Parathyroid adenoma (tissue), 2 donors: ENCODE measurements at regions not wholly inside any gene's neighbourhood (a gene's known extent, or its start where the extent isn't known, plus 50 kb on each side); places are given as distances from the start of the nearest gene placed in this dataset.

Experiments
- H2AFZ ChIP-seq: fragments of 300-600 bp; sonication (generic); one replicate; pipeline ENCODE4 v1.7.0; 2017; ENCODE audit warnings: antibody characterized with exemption, mild to moderate bottlenecking
- H3K27ac ChIP-seq: fragments of 300-600 bp; sonication (generic); one replicate; pipeline ENCODE4 v1.7.0; 2017
- H3K27me3 ChIP-seq: fragments of 300-600 bp; sonication (generic); one replicate; pipeline ENCODE4 v1.7.0; 2017; ENCODE audit warnings: low read length; ENCODE audit not compliant: control insufficient read depth, insufficient read depth
- H3K36me3 ChIP-seq: fragments of 300-600 bp; sonication (generic); one replicate; pipeline ENCODE4 v1.7.0; 2017; ENCODE audit warnings: low read length; ENCODE audit not compliant: control insufficient read depth, insufficient read depth
- H3K4me1 ChIP-seq: fragments of 300-600 bp; sonication (generic); one replicate; pipeline ENCODE4 v1.7.0; 2017; ENCODE audit warnings: control low read depth
- H3K4me2 ChIP-seq: fragments of 300-600 bp; sonication (generic); one replicate; pipeline ENCODE4 v1.7.0; 2017; ENCODE audit warnings: low read length
- H3K4me3 ChIP-seq: fragments of 300-600 bp; sonication (generic); one replicate; pipeline ENCODE4 v1.7.0; 2017; ENCODE audit warnings: low read depth, low read length
- H3K79me2 ChIP-seq: fragments of 300-600 bp; sonication (generic); one replicate; pipeline ENCODE4 v1.7.0; 2017; ENCODE audit warnings: control low read depth
- H3K9ac ChIP-seq: fragments of 300-600 bp; sonication (generic); one replicate; pipeline ENCODE4 v1.7.0; 2017; ENCODE audit warnings: mild to moderate bottlenecking
- H3K9me3 ChIP-seq: fragments of 300-600 bp; sonication (generic); one replicate; pipeline ENCODE4 v1.7.0; 2017; ENCODE audit warnings: low read length; ENCODE audit not compliant: control insufficient read depth
- TF ChIP-seq, protein P1 (sequence below): fragments of 300-600 bp; sonication (generic); IDR thresholded peaks from one replicate; pipeline ENCODE4 v1.7.0; 2017; ENCODE audit warnings: antibody characterized with exemption, mild to moderate bottlenecking
- donor health status: primary hyperparathyroidism.

DNA sequence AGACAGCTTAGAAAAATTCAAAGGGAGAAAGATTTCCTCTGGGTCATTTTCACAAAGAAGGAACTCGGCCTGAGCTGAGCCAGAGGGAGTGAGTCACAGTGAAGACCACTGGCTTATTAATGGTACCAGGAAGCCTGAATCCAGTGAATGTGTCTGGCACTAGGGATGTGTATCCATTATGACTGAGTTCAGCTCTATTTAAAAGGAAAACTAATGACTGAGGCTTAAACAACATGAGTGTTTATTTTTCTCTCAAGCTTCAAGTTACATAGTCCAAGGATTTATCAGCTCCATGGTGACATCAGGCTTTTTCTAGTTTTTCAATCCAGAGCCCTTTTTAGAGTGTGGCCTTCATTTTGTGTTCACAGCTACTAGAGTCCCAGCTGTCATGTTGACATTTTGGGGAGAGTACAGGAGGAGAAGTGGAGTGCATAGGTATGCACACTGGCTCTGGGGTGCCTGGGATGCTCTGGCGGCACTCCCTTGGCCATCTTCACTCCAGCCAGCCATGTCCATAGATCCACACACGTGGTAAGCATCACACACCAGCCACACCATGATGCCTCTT lies 159.5 kb upstream of the ERCC6L2 start:
- Histone ChIP-seq H3K4me3 (no peak overlapping the region), H2AFZ (no peak overlapping the region), H3K4me1 (no peaks in the 10 kb centered on the region), H3K9ac (no peak overlapping the region), H3K79me2 (no peaks in the 10 kb centered on the region), H3K36me3 (no peaks in the 10 kb centered on the region), H3K9me3 (no peaks in the 10 kb centered on the region), H3K27ac (no peak overlapping the region), H3K4me2 (no peak overlapping the region), H3K27me3 (no peaks in the 10 kb centered on the region)
- TF ChIP-seq, protein P1, sequence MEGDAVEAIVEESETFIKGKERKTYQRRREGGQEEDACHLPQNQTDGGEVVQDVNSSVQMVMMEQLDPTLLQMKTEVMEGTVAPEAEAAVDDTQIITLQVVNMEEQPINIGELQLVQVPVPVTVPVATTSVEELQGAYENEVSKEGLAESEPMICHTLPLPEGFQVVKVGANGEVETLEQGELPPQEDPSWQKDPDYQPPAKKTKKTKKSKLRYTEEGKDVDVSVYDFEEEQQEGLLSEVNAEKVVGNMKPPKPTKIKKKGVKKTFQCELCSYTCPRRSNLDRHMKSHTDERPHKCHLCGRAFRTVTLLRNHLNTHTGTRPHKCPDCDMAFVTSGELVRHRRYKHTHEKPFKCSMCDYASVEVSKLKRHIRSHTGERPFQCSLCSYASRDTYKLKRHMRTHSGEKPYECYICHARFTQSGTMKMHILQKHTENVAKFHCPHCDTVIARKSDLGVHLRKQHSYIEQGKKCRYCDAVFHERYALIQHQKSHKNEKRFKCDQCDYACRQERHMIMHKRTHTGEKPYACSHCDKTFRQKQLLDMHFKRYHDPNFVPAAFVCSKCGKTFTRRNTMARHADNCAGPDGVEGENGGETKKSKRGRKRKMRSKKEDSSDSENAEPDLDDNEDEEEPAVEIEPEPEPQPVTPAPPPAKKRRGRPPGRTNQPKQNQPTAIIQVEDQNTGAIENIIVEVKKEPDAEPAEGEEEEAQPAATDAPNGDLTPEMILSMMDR: no peak

- Histone ChIP-seq H3K4me3 (no peak overlapping the region), H3K79me2 (no peaks in the 10 kb centered on the region), H2AFZ (no peak overlapping the region), H3K9me3 (no peaks in the 10 kb centered on the region), H3K4me1 (no peaks in the 10 kb centered on the region), H3K36me3 (no peaks in the 10 kb centered on the region), H3K4me2 (no peak overlapping the region), H3K9ac (no peak overlapping the region), H3K27ac (no peak overlapping the region), H3K27me3 (no peaks in the 10 kb centered on the region)
- TF ChIP-seq, protein P1: no peak
Observed at GRCh38 chr9:95710446-95710845, 165.0 kb upstream of the ERCC6L2 start.

- H3K4me2 ChIP-seq: no peak overlapping the region
- H3K36me3 ChIP-seq: no peaks in the 10 kb centered on the region
- no peaks in the 10 kb centered on the region for H3K4me1 ChIP-seq
- no peak overlapping the region for H3K4me3 ChIP-seq
- TF ChIP-seq, protein P1: no peak
- no peak overlapping the region for H3K9ac ChIP-seq
- H3K9me3 ChIP-seq: no peaks in the 10 kb centered on the region
- H3K27me3 ChIP-seq: no peaks in the 10 kb centered on the region
- no peak overlapping the region for H2AFZ ChIP-seq
- H3K27ac ChIP-seq: no peak overlapping the region
- H3K79me2 ChIP-seq: no peaks in the 10 kb centered on the region
Observed at GRCh38 chr9:95696701-95697100, 178.8 kb upstream of the ERCC6L2 start.

- no peaks in the 10 kb centered on the region for H3K79me2 ChIP-seq
- no peaks in the 10 kb centered on the region for H3K9me3 ChIP-seq
- no peaks in the 10 kb centered on the region for H3K4me1 ChIP-seq
- no peak overlapping the region for H3K27ac ChIP-seq
- H3K36me3 ChIP-seq: no peaks in the 10 kb centered on the region
- no peak overlapping the region for H3K4me3 ChIP-seq
- TF ChIP-seq, protein P1: no peak
- H3K9ac ChIP-seq: no peak overlapping the region
- H3K27me3 ChIP-seq: no peaks in the 10 kb centered on the region
- no peak overlapping the region for H3K4me2 ChIP-seq
- no peak overlapping the region for H2AFZ ChIP-seq
Observed at GRCh38 chr9:95691435-95691834, 174.7 kb upstream of the PTCH1 start.

DNA sequence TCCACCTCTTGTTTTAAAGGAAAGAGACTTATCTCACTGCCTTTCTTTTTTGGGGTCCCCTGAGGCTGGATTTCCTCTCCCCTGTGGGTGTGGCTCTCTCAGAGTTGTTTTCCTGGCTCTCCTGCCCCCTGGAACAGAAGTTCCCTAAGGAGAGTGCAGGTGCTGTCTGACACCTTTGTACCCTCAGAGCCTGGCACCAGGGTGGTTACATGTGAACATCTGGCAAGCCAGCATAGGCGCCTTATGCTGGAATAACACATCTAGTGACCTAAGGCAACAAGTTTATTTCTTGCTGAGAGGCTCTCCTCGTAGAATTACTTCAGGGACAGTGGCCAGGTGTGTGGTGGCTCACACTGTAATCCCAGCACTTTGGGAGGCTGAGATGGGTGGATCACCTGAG lies 172.9 kb upstream of the PTCH1 start:
- no peaks in the 10 kb centered on the region for H3K27me3 ChIP-seq
- no peaks in the 10 kb centered on the region for H3K4me1 ChIP-seq
- no peak overlapping the region for H3K9ac ChIP-seq
- H3K4me2 ChIP-seq: no peak overlapping the region
- no peak overlapping the region for H3K27ac ChIP-seq
- TF ChIP-seq, protein P1: no peak
- no peaks in the 10 kb centered on the region for H3K36me3 ChIP-seq
- no peaks in the 10 kb centered on the region for H3K79me2 ChIP-seq
- H3K9me3 ChIP-seq: no peaks in the 10 kb centered on the region
- no peak overlapping the region for H2AFZ ChIP-seq
- H3K4me3 ChIP-seq: no peak overlapping the region
